MM.1S (cell line): ENCODE measurements at regions not wholly inside any gene's neighbourhood (a gene's known extent, or its start where the extent isn't known, plus 50 kb on each side); places are given as distances from the start of the nearest gene placed in this dataset.

Experiments used
- DNase-seq: peaks from one replicate; pipeline ENCODE4 v3.0.0-alpha.2; 2015
- H2AFZ ChIP-seq: fragments of 300-600 bp; sonication (generic); 2 replicates; pipeline ENCODE4 v1.6.0; 2016; ENCODE audit warnings: antibody characterized with exemption, low read length
- H3F3A ChIP-seq: fragments of 300-600 bp; sonication (generic); 2 replicates; pipeline ENCODE4 v1.6.1; 2016; ENCODE audit warnings: mild to moderate bottlenecking, antibody characterized with exemption, low read length, moderate library complexity, mixed read lengths; ENCODE audit not compliant: insufficient read depth
- H3K27ac ChIP-seq: fragments of 300-600 bp; sonication (generic); 2 replicates; pipeline ENCODE4 v1.5.1; 2016; ENCODE audit warnings: mild to moderate bottlenecking, low read length
- H3K27me3 ChIP-seq: fragments of 300-600 bp; sonication (generic); replicated peaks from 2 replicates; pipeline ENCODE4 v1.6.0; 2016; ENCODE audit warnings: low read length; ENCODE audit not compliant: insufficient read depth
- H3K36me3 ChIP-seq: fragments of 300-600 bp; sonication (generic); replicated peaks from 2 replicates; pipeline ENCODE4 v1.6.1; 2016; ENCODE audit warnings: mild to moderate bottlenecking, low read length, mixed read lengths; ENCODE audit not compliant: insufficient read depth
- H3K4me1 ChIP-seq: fragments of 300-600 bp; sonication (generic); 2 replicates; pipeline ENCODE4 v1.6.1; 2016; ENCODE audit warnings: low read length, mixed read lengths
- H3K4me2 ChIP-seq: fragments of 300-600 bp; sonication (generic); 2 replicates; pipeline ENCODE4 v1.6.0; 2016; ENCODE audit warnings: low read depth, low read length
- H3K4me3 ChIP-seq: fragments of 300-600 bp; sonication (generic); 2 replicates; pipeline ENCODE4 v1.5.1; 2016; ENCODE audit warnings: low read length, mixed read lengths
- H3K79me2 ChIP-seq: fragments of 300-600 bp; sonication (generic); 2 replicates; pipeline ENCODE4 v1.6.1; 2016; ENCODE audit warnings: mixed run types, low read length, mixed read lengths
- H3K9ac ChIP-seq: fragments of 300-600 bp; sonication (generic); 2 replicates; pipeline ENCODE4 v1.6.1; 2016; ENCODE audit warnings: low read length, mixed read lengths
- H3K9me2 ChIP-seq: fragments of 300-600 bp; sonication (generic); replicated peaks from 2 replicates; pipeline ENCODE4 v1.6.1; 2016; ENCODE audit warnings: mild to moderate bottlenecking, low read length, mixed read lengths; ENCODE audit not compliant: insufficient read depth
- H3K9me3 ChIP-seq: fragments of 300-600 bp; sonication (generic); replicated peaks from 2 replicates; pipeline ENCODE4 v1.6.1; 2016; ENCODE audit warnings: mild to moderate bottlenecking, low read length, mixed read lengths; ENCODE audit not compliant: insufficient read depth
- H4K20me1 ChIP-seq: fragments of 300-600 bp; sonication (generic); 2 replicates; pipeline ENCODE4 v1.6.1; 2016; ENCODE audit warnings: mild to moderate bottlenecking, low read length, moderate library complexity, mixed read lengths; ENCODE audit not compliant: insufficient read depth
- EZH2 ChIP-seq: fragments of 300-600 bp; sonication (generic); optimal IDR thresholded peaks from 2 replicates; pipeline ENCODE3; 2017; ENCODE audit warnings: low read depth, mild to moderate bottlenecking, antibody characterized with exemption, low read length, mixed read lengths
- EZH2phosphoT487 ChIP-seq: fragments of 300-600 bp; sonication (generic); IDR thresholded peaks from 2 replicates; pipeline ENCODE4 v1.6.1; 2018; ENCODE audit warnings: antibody characterized with exemption, low read length
- TF ChIP-seq, protein P1 (sequence below): fragments of 300-600 bp; sonication (generic); IDR thresholded peaks from 2 replicates; pipeline ENCODE4 v1.5.1; 2016; ENCODE audit warnings: antibody characterized with exemption, low read length, mixed read lengths

DNA sequence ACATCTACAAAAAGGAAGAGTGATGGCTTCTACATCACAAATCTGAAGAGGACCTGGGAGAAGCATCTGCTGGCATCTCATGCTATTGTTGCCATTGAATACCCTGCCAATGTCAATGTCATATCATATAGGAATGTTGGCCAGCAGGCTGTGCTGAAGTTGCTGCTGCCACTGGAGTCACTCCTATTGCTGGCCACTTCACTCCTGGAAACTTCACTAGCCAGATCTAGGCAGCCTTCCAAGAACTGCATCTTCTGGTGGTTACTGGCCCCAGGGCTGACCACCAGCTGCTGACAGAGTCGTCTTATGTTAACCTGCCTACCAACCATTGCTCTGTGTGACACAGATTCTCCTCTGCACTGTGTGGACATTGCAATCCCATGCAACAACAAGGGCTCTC is 111.8 kb downstream of the PERP start:
- no peak overlapping the region for H3K27ac ChIP-seq
- H3K27me3 ChIP-seq, result no peaks in the 10 kb centered on the region
- no peak for DNase-seq
- H3K4me3 ChIP-seq, result no peak overlapping the region
- H3F3A ChIP-seq, result no peaks in the 10 kb centered on the region
- no peak overlapping the region for H3K9ac ChIP-seq
- no peak overlapping the region for H2AFZ ChIP-seq
- H3K9me3 ChIP-seq, result no peaks in the 10 kb centered on the region
- H4K20me1 ChIP-seq, result no peaks in the 10 kb centered on the region
- no peaks in the 10 kb centered on the region for H3K36me3 ChIP-seq
- H3K9me2 ChIP-seq, result no peaks in the 10 kb centered on the region
- H3K4me2 ChIP-seq, result no peak overlapping the region
- no peaks in the 10 kb centered on the region for H3K4me1 ChIP-seq
- no peaks in the 10 kb centered on the region for H3K79me2 ChIP-seq
- TF ChIP-seq EZH2 (no peak), EZH2phosphoT487 (no peak)
- TF ChIP-seq, protein P1, sequence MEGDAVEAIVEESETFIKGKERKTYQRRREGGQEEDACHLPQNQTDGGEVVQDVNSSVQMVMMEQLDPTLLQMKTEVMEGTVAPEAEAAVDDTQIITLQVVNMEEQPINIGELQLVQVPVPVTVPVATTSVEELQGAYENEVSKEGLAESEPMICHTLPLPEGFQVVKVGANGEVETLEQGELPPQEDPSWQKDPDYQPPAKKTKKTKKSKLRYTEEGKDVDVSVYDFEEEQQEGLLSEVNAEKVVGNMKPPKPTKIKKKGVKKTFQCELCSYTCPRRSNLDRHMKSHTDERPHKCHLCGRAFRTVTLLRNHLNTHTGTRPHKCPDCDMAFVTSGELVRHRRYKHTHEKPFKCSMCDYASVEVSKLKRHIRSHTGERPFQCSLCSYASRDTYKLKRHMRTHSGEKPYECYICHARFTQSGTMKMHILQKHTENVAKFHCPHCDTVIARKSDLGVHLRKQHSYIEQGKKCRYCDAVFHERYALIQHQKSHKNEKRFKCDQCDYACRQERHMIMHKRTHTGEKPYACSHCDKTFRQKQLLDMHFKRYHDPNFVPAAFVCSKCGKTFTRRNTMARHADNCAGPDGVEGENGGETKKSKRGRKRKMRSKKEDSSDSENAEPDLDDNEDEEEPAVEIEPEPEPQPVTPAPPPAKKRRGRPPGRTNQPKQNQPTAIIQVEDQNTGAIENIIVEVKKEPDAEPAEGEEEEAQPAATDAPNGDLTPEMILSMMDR, result no peak

DNA sequence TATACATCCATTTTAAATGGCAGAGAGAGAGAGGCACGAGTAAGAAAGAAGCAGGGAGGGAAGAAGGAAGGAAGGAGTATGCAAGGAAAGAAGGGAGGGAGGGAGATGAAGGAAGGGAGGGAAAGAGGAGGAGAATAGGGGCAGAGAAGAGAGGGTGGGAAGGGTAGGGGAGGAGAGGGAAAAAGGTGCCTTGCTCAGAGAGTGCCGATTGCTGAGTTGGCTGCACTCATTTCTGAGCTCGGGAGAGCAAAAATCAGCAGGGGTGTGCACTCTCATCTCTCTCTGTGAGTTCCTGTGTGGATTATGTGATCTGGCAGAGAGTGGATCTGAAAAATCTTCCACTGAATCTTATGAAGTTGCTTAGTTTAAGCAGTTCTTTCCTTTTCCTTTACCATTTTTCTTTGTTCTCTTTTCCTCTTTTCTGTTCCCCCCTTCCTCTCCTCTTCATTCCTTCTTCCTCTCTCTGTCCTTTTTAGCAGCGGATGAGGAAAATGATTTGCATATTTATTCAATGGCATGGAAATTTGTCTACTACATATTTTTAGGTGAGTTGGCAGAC is 108.7 kb downstream of the PERP start:
- Histone ChIP-seq H3K36me3 (no peaks in the 10 kb centered on the region), H3K4me1 (peaks cover 3% of the 10 kb centered on the region; the same call in 1 of the 2 replicates), H3K4me3 (no peak overlapping the region), H3K79me2 (no peaks in the 10 kb centered on the region), H3K4me2 (no peak overlapping the region), H3K9me2 (no peaks in the 10 kb centered on the region), H3K27me3 (no peaks in the 10 kb centered on the region), H4K20me1 (no peaks in the 10 kb centered on the region), H3K9me3 (no peaks in the 10 kb centered on the region), H3K9ac (no peak overlapping the region), H3F3A (no peaks in the 10 kb centered on the region), H3K27ac (no peak overlapping the region), H2AFZ (no peak overlapping the region)
- DNase-seq, result no peak
- TF ChIP-seq, protein P1, result no peak
- TF ChIP-seq EZH2 (no peak), EZH2phosphoT487 (no peak)

- Histone ChIP-seq H3K4me2 (no peak overlapping the region), H3K4me1 (peaks cover 12% of the 10 kb centered on the region), H3F3A (0 out of 2 replicates have a peak, but pooled peaks cover 1% of the 10 kb centered on the region), H3K27me3 (no peaks in the 10 kb centered on the region), H3K4me3 (no peak overlapping the region), H3K79me2 (no peaks in the 10 kb centered on the region), H3K9ac (no peak overlapping the region), H3K27ac (no peak overlapping the region), H3K9me2 (no peaks in the 10 kb centered on the region), H3K9me3 (no peaks in the 10 kb centered on the region), H2AFZ (no peak overlapping the region), H3K36me3 (no peaks in the 10 kb centered on the region), H4K20me1 (no peaks in the 10 kb centered on the region)
- TF ChIP-seq EZH2 (no peak), EZH2phosphoT487 (no peak)
- TF ChIP-seq, protein P1, result no peak
- DNase-seq, result no peak
Measured at GRCh38 chr6:137999815-138000214, 107.4 kb downstream of the PERP start.
